Astrocyte of the spinal cord (primary cell): ENCODE measurements at regions not wholly inside any gene's neighbourhood (a gene's known extent, or its start where the extent isn't known, plus 50 kb on each side); places are given as distances from the start of the nearest gene placed in this dataset.

Experiments used
- DNase-seq: peaks from one replicate; pipeline ENCODE4 v3.0.0; 2011; ENCODE audit warnings: low read depth, low spot score
- H3K4me3 ChIP-seq: 2 replicates; pipeline ENCODE4 v1.5.1; 2011; ENCODE audit warnings: low read depth, mild to moderate bottlenecking, low read length, moderate library complexity
- CTCF ChIP-seq: IDR thresholded peaks from 2 replicates; pipeline ENCODE4 v1.5.1; 2012; ENCODE audit warnings: low read depth, mild to moderate bottlenecking, low read length, inconsistent platforms
- in situ Hi-C: cut with HindIII; loops from 2 replicates; pipeline ENCODE4 v1.10.0; 2017; ENCODE audit warnings: low sequenced_read_pairs

GRCh38 chr5:143985832-143986515 lies 174.0 kb downstream of the HMHB1 start:
- DNase-seq, result peak; percentile 27
- in situ Hi-C loops, result no loop called here
- TF ChIP-seq CTCF, result no peak
- no peak overlapping the region for H3K4me3 ChIP-seq

- peak; percentile 73 for DNase-seq
- no peak overlapping the region for H3K4me3 ChIP-seq
- in situ Hi-C loops, result no loop called here
- TF ChIP-seq CTCF, result no peak
Observed at GRCh38 chr5:143986516-143987212, 174.7 kb downstream of the HMHB1 start.

GRCh38 chr5:143987264-143987663 lies 175.3 kb downstream of the HMHB1 start:
- no peak for TF ChIP-seq CTCF
- in situ Hi-C loops, result no loop called here
- no peak for DNase-seq
- H3K4me3 ChIP-seq, result no peak overlapping the region

GRCh38 chr5:143987751-143988560 lies 176.0 kb downstream of the HMHB1 start:
- in situ Hi-C loops, result no loop called here
- no peak for DNase-seq
- H3K4me3 ChIP-seq, result no peak overlapping the region
- TF ChIP-seq CTCF, result no peak

- TF ChIP-seq CTCF, result no peak
- DNase-seq, result no peak
- no peak overlapping the region for H3K4me3 ChIP-seq
- in situ Hi-C loops, result no loop called here
Observed at GRCh38 chr5:143992496-143992895, 178.0 kb downstream of the YIPF5 start.

- no peak for DNase-seq
- no peak for TF ChIP-seq CTCF
- no peak overlapping the region for H3K4me3 ChIP-seq
- in situ Hi-C loops, result no loop called here
Observed at GRCh38 chr5:144002876-144003275, 167.6 kb downstream of the YIPF5 start.
